HG02943 (cell line): ENCODE measurements at regions not wholly inside any gene's neighbourhood (a gene's known extent, or its start where the extent isn't known, plus 50 kb on each side); places are given as distances from the start of the nearest gene placed in this dataset.

Source experiments
- ATAC-seq: cut with Tn5 transposase; IDR thresholded peaks from one replicate; pipeline ENCODE4 v1.9.1; 2021; ENCODE audit warnings: mild to moderate bottlenecking, low read depth, moderate library complexity; ENCODE audit not compliant: unreplicated experiment

DNA sequence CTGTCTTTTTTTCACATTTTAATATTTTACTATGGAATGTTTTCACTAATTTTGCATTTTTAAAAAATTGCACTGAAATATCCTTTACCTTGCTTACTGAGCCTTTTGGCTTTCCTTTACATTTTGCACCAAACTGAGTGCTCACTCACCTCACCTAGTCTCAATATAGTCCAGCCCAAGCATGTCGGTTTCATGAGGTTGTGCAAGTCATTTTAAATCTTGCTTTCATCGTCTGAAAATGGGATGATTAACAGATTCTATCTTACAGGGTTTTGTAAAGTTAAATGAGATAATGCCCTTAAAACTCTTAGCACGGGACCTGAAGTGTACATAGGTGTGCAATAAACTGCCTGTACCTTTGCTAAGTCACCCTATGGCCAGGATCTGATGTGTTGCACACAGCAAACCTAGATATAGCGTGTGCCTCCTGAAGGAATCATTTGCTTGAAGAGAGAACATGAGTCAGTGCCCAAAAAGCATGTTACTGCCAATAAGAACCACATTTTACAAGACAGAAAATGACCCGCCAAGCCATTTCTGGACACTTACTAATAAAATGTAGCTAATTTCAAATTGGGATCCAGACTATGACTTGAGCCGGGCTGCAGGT, 199.8 kb downstream of the JCAD start:
- no peak for ATAC-seq

DNA sequence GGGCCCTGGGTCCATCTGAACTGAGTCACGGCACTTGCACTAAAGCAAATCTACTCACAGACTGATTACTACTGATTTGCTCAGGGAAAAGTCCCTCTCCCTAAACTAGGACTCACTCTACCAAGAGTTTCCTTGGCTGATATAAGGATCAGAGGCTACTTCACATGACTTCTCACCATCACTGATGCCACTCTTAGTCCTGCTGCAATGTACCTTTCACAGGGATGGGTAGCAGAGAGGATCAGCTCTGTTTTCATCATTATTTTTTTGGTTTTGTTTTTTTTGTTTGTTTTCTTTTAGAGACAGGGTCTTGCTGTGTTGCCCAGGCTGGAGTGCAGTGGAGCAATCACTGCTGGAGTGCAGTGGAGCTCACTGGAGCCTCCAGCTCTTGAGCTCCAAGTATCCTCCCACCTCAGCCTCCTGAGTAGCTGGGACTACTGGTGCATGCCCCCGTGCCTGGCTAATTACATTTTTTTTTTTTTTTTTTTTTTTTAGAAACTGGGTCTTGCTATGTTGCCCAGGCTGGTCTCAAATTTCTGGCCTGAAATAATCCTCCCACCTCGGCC, 200.6 kb downstream of the JCAD start:
- ATAC-seq: no peak

DNA sequence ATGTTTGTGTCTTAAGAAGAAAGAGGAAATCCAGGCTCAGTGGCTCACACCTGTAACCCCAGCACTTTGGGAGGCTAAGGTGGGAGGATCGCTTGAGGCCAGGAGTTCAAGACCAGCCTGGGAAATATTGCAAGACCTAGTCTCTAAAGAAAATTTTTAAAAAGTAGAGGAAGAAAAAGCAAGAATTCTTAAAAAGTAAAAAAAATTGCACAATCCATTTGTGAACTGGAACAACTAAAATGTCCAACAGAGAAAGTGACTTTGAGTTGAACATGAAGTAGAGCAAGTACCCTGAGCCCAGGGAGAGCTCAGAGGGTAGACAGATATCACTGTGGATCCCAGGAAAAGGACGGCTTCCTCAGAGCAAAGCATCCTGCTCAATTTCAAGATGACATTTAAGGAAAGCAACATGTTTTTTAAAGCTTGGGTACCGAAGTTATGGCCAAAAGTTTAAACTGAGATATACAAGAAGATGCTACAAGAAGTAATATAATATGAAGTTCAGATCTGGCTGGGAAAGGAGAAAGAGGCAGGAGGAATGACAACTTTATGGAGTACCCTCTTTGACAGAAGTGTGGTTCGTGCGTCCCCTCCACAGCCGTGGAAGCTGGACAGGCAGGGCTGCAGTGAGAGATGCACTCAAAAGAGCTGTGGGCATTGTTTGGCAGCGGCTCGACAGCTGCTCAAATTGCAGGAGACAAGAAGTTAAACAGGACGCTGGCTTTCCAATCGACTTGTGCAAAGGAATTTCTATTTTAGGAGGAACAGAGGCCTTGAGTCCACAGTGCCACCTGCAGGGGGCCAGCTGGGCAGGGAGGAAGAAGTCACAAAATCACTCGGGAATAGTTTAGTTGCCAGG, 201.3 kb downstream of the JCAD start:
- no peak for ATAC-seq

DNA sequence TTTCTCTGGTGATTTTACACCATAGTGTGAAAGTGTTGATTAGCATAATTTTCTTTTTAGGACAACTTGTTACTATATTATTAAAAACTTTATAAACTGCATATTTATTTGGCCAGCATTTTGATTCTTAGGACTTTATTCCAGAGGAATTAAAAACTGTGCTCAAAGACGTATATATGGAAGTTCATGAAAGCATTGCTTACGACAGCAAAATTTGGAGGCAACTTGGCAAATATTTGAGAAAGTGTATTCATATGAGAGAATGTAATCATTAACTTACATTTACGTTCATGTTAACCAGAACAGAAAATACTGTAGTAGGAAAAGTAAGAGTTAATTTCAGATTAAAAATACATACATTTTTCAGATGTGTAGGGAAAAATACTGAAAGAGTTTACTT, 203.1 kb downstream of the JCAD start:
- ATAC-seq: no peak

DNA sequence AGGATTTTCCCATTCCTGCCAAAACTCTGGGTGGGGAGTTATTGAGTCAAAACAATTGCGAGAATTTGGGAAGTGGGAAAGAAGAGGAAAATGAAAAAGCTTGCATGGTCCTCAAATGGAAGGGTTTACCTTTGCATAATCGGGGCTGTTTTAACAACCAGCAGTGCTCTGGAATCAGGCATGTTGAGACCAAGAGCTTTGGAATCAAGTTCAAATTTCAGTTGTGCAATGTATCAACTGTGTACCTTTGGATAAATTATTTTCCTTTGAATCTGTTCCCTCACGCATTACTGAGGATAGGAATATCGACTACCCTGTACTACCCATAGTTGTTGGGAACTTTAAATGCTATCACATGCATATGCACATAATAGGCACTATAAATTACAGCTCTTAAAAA, 205.5 kb downstream of the JCAD start:
- ATAC-seq: no peak

DNA sequence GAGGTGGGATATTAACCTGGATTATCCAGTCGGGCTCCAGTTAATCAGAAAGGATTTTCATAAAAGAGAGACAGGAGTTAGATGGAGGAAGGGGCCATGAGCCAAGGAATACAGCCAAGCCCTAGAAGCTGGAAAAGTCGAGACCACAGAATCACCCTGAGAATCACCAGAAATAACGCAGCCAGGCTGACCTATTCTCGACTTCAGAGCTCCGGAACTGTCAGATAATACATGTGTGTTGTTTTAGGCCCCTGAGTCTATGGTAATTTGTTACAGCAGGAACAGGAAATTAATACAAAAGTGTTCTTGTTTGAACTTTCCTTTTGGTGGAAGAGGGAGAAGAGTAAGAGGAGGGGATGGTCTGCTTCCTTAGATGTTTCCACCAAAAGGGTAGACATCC, 208.1 kb downstream of the JCAD start:
- ATAC-seq: no peak

DNA sequence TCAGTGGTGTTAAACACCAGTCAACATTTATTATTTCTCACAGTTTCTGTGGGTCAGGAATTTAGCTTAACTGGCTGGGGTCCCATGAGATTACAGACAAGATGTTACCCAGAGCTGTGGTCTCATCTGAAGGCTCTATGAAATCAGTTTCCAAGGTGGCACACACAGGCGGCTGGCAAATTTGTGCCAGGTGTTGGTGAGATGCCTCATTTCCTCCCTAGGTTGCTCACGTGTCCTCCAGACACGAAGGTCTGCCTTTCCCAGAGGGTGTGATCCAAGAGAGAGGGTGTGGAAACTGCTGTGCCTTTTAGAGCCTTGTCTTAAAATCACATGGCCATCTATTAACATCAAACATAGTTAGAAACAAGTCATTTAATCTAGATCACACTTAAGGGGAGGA, 209.0 kb downstream of the JCAD start:
- ATAC-seq: no peak

DNA sequence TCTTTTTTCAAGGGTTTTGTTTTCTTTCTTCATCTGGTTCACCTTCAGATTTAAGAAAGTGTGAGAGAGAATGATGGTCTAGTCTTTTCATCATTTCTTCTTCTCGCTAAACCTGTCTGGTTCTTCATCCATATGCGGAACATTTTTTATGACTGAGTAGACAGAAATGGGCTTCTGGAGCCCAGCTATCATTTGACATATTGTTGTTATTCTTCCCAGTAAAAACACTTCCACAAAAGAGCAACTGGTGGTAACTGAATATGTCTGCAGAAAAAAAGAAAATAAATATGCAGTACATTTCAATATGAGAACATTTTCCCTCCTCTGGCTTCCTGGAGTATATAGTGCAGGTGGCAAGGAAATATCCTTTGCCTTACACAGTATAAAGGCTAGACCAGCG, 209.5 kb downstream of the JCAD start:
- no peak for ATAC-seq

DNA sequence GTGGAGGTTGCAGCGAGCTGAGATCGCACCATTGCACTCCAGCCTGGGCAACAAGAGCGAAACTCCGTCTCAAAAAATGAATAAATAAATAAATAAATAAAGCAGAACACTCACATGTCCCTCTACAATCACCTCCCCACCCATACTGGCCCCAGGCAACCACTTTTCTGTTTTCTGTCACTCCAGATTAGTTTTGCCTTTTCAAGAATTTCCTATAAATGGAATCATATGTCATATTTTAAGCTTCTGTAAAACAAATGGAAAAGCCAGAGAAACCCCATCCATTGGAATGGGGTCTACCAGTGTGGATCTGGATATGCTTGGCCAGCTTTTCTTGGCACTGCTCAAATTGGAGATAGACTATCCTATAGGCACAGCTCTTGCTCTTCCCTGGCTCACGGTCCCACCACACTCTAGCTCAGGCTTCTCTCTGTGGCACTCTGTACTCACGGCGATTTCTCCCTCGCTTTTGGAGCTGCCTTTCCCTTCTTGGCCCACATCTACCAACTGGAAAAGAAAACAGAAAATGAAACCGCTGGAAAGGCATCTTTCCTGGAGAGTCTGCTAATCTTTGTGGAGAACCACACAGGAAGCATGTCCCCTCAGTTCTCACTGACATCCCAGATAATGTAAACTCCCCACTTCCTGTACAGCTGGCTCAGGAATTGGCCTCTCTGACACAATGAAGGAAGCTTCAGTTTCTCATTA, 210.1 kb downstream of the JCAD start:
- no peak for ATAC-seq

DNA sequence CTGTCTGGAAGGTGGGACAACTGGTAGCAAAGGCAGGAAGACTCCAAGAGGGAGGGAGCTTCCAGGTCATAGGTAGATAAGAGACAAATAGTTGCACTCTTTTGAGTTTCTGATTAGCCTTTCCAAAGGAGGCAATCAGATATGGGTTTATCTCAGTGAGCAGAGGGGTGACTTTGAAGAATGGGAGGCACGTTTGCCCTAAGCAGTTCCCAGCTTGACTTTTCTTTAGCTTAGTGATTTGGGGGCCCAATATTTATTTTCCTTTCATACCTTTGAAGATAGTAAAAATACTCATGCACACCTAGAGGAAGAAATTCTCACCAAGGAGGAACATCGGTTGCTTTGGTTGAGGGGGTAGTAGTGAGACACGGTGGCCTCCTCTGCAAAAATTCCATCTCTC, 212.1 kb upstream of the SVIL start:
- ATAC-seq: no peak

DNA sequence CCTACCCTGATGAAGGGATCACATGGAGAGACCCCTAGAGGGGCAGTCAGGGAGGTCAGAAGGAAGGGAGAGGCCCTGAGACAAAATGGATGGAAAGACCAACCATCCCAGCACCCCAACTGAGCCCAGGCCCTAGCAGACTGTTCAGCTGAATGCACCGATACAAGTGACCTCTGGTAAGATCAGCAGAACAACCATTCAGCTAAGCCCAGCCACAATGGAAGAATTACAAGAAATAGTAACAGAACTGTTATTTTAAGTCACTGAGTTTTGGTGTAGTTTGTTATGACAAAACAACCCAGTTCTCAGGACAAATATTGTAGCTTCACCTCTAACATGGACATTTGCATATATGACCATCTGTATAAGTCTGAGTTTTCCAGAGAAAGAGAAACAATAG, 210.4 kb upstream of the SVIL start:
- no peak for ATAC-seq

DNA sequence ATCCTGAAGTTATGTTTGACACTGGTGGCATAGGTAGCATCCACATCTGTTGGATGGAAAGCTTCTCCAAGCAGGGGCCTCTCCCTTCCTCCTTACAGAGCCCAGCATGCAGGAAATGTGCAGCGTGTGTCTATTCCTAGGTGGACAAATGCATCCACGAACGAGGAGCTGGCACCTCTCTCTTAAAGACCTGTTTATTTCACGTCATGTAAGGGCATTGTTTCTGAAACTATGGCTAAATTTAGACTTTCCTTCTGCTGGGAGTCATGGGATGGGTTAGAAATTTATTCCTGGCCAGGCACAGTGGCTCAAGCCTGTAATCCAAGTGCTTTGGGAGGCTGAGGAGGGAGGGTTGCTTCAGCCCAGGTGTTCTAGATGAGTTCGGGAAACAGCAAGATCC, 208.4 kb upstream of the SVIL start:
- no peak for ATAC-seq

DNA sequence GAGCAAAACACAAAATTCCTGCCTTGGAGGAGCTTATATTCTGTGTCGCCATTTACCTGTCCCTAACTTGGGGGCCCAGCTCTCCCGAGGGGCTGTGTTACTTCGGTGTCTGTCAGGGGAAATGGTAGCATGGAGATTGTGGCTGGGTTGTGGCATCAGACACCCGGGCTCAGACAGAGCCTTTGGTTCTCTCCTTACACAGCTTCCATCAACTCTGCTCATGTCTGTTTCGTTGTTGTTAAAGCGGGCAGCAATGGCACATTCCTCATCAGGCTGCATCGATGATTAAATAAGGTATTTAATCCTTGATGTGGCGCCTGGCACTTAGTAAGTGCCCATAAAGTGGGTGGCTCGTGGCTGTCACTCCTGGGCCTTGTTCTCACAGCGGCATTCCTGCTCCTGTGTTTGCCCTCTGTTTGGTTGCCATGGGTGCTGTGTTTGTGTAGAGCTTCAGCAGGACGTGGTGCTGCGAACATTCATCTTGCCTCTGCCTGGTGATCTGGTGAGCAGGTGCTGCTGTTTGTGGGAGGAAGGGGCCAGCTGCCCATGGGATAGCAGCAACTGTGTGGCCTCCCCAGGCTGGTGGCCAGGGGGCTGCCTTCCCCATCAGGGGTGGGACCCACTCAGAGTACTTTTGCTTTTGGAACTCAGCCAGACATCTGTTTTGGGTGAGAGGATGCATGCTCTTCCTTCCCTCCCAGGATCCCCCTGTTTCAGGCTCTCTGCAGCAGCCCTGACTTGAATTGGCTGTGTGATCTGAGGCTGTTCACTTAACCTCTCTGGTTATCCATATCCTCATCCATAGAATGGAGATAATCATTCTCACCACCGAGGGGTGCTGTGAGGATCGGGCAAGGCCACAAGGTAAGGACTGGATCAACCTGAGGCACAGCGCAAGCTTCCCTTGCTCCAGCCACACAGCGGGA, 207.2 kb upstream of the SVIL start:
- ATAC-seq: no peak

DNA sequence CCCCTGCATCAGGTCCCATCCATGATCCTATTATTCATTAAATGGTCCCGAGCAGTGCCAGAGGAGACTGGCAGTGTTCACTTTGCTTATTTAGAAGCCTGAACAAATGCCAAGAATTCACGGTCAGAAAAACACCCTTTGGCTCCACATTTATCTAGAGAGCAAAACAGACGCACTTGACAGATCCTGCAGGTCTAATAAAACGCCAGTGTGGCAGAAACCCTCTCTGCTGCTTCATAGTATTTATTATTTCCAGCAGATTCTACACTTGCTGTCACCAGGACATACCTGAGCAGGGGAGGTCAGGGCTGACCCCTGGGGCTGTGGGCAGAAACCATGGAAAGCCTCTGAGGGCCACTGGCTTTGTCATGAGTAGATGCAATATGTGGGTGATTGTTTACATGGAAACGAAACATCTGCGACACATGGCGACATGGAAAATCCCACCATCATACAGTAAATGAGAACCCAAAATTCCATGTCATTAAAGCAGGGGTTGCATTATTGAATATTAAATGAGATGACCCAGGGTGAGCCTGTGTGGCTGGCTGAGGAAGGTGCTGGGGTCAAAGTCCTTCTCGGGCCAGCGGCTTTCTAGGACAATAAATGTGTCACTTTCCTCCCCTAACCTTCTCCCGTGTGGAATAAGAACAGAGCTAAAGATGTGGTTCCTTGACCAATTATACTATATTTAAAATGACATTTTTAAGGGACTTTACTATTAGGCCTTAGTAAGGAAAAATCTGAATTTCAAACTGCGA, 205.9 kb upstream of the SVIL start:
- no peak for ATAC-seq

DNA sequence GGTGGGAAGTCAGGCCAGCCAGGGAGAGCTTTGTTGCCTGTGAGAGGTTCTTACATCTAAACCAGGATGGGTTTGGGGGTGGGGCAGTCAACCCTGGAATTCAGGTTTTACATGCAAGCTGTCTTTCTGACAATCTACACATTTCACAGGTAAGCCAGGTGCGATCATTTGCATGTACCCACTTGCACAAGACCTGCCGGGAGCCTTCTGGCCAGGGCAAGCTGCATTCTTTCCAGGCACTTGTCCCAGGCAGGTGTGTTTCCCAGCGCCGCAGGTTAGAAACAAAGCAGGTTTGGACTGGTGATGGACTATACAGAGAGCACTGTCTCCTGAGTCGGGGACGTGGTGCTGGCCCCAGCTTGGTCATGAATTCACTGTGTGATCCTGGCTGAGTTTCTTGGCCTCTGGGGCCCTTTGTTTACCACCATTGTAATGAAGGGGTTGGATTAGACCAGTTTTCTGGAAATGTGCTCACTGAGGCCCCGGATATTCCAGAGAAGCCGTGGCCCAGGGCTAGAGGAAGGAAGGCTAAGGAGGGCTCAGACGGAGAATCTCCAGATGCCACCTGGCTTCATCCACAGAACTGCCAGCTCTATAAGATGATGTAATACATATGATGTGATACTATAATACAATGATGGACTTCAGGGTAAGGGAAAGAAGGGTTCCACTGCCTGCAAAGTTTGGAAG, 205.2 kb upstream of the SVIL start:
- ATAC-seq: no peak

DNA sequence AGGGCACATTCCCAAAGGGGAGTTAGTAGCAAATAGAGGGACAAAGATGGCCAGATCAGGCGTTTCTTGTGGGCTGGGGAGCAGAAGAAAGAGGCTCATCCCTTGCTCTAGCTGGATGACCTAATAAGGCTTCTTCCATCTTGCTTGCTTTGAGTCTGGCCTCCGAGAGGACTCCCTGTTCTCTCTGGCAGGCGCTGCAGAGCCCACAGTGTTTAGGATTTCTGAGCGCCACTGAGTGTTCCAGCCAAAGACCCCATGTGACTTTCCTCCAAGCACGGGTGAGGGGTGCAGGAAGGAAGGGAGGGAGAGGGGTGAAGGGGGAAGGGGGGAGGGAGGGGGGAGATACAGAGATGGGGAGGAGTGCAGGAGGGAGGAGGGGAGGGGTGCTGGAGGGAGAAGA, 203.8 kb upstream of the SVIL start:
- no peak for ATAC-seq

DNA sequence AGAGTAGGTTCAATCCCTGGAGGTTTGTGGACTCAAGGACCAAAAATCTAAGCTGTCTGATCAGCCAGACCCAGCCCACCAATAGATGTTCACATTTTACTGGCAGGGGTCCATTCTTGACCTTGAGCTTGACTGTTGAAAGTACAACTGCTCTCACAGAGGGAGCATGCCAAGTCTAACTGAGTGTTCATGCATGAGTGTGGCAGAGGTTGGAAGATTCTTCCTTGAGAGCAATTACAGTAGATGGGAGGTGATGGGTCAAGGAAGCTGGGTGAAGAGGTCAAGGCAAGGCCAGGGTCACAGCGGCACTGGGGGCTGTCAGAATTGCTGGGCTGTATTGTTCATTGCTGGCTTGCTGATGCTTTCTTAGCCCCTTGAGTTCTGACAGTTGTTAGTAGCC, 202.8 kb upstream of the SVIL start:
- ATAC-seq: no peak

DNA sequence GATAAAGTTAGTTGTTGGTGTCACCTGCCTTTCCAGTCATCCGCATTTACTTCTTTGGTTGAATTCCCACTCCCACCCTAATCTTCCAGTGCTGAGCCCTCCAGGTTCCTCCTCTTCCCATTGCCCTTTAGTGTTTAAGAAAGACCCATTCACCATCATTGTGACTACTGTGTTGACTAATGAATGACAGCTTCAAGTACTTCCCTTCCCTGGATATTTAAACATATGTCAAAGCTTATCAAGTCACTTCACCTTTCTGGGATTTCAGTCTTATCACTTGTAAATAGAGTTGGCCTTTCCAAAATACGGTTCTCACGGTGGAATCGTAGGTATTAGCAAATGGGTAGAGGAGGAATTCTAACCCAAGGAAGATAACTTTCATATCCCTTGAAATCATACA, 201.6 kb upstream of the SVIL start:
- no peak for ATAC-seq

DNA sequence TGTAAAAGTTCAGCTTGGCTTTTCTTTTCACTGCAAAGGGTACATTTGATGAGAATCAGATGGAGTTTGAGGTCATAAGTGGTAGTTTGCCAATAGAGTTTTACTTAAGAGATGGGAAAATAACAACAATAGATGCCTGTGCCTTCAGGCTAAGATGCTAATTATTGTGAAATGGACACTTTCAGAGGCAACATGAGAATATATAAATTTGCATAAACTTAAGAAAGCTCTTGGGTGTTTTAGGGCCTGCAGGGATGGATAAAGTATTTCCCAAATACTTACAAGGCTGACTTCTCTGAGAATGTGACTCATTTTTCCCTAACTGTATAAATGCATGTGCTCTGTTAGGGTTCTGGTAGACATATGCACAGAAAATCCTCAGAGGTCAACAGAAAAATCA, 200.3 kb upstream of the SVIL start:
- no peak for ATAC-seq
